Mucosa of descending colon (tissue), 3 donors: ENCODE measurements at regions not wholly inside any gene's neighbourhood (a gene's known extent, or its start where the extent isn't known, plus 50 kb on each side); places are given as distances from the start of the nearest gene placed in this dataset.
"Not testable (repeated sequence)": the region's sequence is repeated elsewhere in the genome, so short reads cannot be mapped to it uniquely, and the experiment has no call there.

Source experiments
- ATAC-seq: fragments of 200-7000 bp; cut with Tn5 transposase; one replicate; pipeline ENCODE4 v1.9.1; 2020; ENCODE audit warnings: mild to moderate bottlenecking, moderate library complexity
- DNase-seq, 3 donors: peaks; one replicate each; pipeline ENCODE4 v3.0.0-alpha.2; 2020
- H3K36me3 ChIP-seq: fragments of 200-600 bp; one replicate; pipeline ENCODE4 v1.8.0; 2021; ENCODE audit warnings: low read depth, mild to moderate bottlenecking
- H3K4me1 ChIP-seq: fragments of 200-600 bp; one replicate; pipeline ENCODE4 v1.8.0; 2021; ENCODE audit warnings: low read depth, mild to moderate bottlenecking
- H3K4me3 ChIP-seq: fragments of 200-600 bp; one replicate; pipeline ENCODE4 v1.8.0; 2021; ENCODE audit warnings: mild to moderate bottlenecking
- H3K9me3 ChIP-seq: fragments of 200-600 bp; one replicate; pipeline ENCODE4 v1.8.0; 2021; ENCODE audit warnings: mild to moderate bottlenecking
- intact Hi-C, 2 donors: fragments of 100-400 bp; cut with DNase I in 1 of 2; cut with micrococcal nuclease in 1 of 2; formaldehyde crosslinking; loops; one replicate each; pipeline versions ENCODE4 v1.11.0 to v1.11.1; 2022; cut with DNase I, micrococcal nuclease
- TF ChIP-seq, protein P1 (sequence below): fragments of 200-600 bp; IDR thresholded peaks from one replicate; pipeline ENCODE4 v1.8.0; 2022; ENCODE audit warnings: antibody characterized with exemption, mild to moderate bottlenecking
- donor health status: DM: no; HTN: no; CAD: no; lungs with moderate emphysema.
- donor health status: DM: no; HTN: no; CAD: no.
- donor health status: DM: no; HTN: yes; CAD: no.

DNA sequence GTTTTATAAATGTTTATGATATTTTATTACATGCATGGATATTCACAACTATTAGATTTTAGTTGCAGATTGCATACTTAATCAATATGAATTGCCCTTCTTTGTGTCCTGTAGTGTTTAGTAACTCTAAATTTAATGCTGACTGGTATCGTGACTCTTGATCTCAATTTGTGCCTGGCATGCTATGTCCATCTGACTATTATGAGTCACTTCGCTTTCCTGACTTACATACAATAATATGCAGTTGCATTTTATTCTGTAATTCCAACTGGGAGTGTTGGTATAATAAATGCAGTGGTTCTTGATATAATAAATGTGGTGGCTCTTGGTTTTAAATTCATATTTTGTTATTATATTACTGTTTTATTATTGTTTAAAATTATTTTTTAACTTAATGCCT lies 277.5 kb downstream of the LIG4 start:
- Histone ChIP-seq H3K36me3 (no peaks in the 10 kb centered on the region), H3K4me3 (no peak overlapping the region), H3K9me3 (no peaks in the 10 kb centered on the region), H3K4me1 (no peaks in the 10 kb centered on the region)
- ATAC-seq (no peak), DNase-seq (no peak)
- intact Hi-C loops, result no loop called here
- TF ChIP-seq, protein P1, sequence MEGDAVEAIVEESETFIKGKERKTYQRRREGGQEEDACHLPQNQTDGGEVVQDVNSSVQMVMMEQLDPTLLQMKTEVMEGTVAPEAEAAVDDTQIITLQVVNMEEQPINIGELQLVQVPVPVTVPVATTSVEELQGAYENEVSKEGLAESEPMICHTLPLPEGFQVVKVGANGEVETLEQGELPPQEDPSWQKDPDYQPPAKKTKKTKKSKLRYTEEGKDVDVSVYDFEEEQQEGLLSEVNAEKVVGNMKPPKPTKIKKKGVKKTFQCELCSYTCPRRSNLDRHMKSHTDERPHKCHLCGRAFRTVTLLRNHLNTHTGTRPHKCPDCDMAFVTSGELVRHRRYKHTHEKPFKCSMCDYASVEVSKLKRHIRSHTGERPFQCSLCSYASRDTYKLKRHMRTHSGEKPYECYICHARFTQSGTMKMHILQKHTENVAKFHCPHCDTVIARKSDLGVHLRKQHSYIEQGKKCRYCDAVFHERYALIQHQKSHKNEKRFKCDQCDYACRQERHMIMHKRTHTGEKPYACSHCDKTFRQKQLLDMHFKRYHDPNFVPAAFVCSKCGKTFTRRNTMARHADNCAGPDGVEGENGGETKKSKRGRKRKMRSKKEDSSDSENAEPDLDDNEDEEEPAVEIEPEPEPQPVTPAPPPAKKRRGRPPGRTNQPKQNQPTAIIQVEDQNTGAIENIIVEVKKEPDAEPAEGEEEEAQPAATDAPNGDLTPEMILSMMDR, result no peak

DNA sequence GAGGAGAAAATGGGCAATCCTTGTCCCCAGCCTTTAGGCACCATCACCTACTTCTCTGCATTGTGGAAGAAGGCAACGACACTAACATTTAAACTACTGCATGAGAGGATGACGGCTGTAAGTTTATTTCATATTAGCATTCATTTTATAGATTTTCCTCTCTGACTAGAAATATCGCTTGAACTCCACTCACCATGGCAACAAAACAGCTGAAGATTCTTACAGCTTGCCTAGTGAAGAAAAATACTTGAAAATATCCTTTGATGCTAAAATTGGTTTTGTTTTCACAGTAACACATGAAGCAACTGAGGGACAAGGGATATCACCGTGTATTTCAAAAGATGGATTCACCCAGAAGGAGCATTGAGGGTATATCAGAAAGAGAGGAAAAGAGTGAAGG lies 284.3 kb downstream of the LIG4 start:
- no peak for DNase-seq
- no peaks in the 10 kb centered on the region for H3K36me3 ChIP-seq
- peaks cover 10% of the 10 kb centered on the region for H3K9me3 ChIP-seq
- no peaks in the 10 kb centered on the region for H3K4me1 ChIP-seq
- intact Hi-C loops, result no loop called here
- no peak overlapping the region for H3K4me3 ChIP-seq
- TF ChIP-seq, protein P1, result no peak
- no peak for ATAC-seq

DNA sequence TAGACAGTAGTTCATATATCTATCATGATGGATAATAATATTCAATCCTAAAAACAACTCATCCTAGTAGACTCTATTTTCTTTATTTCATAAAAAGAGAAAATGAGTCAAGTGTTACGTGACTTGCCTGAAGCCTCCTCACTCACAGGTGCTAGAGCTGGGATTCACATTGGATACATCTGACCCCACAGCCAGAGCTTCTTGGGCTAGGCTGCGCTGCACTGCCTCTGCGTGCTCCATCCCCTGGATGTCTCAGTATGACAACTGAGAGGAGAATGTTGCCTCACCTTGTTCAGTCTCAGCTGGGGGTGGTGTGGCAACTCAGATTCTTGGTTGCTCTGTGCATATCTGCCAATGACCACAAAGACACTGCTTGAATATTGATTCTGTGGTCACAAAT lies 286.6 kb downstream of the LIG4 start:
- no peaks in the 10 kb centered on the region for H3K4me1 ChIP-seq
- H3K36me3 ChIP-seq, result no peaks in the 10 kb centered on the region
- intact Hi-C loops, result no loop called here
- no peak for ATAC-seq
- no peak overlapping the region for H3K4me3 ChIP-seq
- peaks cover 10% of the 10 kb centered on the region for H3K9me3 ChIP-seq
- TF ChIP-seq, protein P1, result no peak
- DNase-seq, result no peak

DNA sequence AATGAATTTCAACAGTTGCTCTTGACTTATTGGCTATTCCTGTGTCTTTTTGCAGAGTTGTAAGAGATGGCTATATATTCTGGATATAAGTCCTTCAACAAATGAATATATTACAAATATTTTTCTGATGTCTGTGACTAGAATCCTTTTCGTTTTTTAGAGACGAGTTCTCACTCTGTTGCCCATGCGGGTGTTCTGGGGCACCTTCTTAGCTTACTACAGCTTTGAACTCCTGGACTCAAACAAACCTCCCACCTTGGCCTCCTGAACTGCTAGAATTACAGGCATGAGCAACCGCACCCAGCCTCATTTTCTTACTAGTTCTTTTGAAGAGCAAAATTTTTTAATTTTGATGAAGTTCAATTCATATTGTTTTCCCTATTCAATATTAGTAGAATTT lies 287.8 kb downstream of the LIG4 start:
- H3K4me3 ChIP-seq, result no peak overlapping the region
- intact Hi-C loops, result no loop called here
- TF ChIP-seq, protein P1, result no peak

DNA sequence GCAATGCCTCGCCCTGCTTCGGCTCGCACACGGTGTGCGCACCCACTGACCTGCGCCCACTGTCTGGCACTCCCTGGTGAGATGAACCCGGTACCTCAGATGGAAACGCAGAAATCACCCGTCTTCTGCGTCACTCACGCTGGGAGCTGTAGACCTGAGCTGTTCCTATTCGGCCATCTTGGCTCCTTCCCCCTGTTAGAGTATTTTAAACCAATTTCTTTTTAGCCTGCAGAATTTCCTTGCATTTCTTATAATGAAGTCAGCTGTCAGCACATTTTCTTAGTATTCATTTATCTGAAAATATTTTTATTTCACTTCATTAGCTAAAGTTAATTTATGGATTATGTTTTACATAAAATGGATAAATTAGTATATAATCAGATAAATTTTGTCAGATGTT lies 288.8 kb downstream of the LIG4 start:
- peaks cover 10% of the 10 kb centered on the region for H3K9me3 ChIP-seq
- ATAC-seq, DNase-seq, H3K36me3 ChIP-seq, H3K4me1 ChIP-seq, intact Hi-C loops, H3K4me3 ChIP-seq: not testable (repeated sequence)

More for the DNA sequence above, 287.8 kb downstream of the LIG4 start:
- Histone ChIP-seq H3K4me1 (no peaks in the 10 kb centered on the region), H3K36me3 (no peaks in the 10 kb centered on the region), H3K9me3 (peaks cover 10% of the 10 kb centered on the region)
- ATAC-seq (no peak), DNase-seq (no peak)

DNA sequence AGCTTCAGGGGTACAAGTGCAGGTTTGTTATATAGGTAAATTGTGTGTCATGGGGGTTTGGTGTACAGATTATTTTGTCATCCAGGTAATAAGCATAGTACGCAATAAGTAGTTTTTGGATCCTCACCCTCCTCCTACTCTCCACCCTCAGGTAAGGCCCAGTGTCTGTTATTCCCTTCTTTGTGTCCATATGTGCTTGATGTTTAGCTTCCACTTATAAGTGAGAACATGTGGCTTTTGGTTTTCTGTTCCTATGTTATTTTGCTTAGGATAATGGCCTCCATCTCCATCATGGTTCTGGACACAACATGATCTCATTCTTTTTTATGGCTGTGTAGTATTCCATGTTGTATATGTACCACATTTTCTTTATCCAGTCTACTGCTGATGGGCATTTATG lies 298.4 kb downstream of the LIG4 start:
- DNase-seq, H3K36me3 ChIP-seq, H3K9me3 ChIP-seq, ATAC-seq, H3K4me3 ChIP-seq, H3K4me1 ChIP-seq, intact Hi-C loops: not testable (repeated sequence)

DNA sequence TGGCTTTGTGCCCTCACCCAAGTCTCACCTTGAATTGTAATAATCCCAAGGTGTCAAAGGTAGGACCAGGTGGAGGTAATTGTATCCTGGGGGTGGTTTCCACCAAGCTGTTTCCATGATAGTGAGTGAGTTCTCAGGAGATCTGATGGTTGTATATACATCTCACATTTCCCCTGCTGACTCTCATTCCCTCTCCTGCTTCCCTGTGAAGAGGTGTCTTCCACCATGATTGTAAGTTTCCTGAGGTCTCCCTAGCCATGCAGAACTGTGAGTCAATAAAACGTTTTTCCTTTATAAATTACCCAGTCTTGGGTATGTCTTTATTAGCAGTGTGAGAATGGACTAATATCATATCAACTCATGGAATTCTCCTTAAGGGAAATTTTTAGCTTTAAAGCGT lies 302.6 kb downstream of the LIG4 start:
- TF ChIP-seq, protein P1, result no peak
- H3K4me1 ChIP-seq, result no peaks in the 10 kb centered on the region
- intact Hi-C loops, result no loop called here
- no peaks in the 10 kb centered on the region for H3K9me3 ChIP-seq
- no peak for DNase-seq
- no peaks in the 10 kb centered on the region for H3K36me3 ChIP-seq
- no peak overlapping the region for H3K4me3 ChIP-seq
- no peak for ATAC-seq
